OCI-LY7 (cell line): ENCODE measurements at regions not wholly inside any gene's neighbourhood (a gene's known extent, or its start where the extent isn't known, plus 50 kb on each side); places are given as distances from the start of the nearest gene placed in this dataset.

Source experiments
- BruUV-seq: library from RNA; stranded (reverse); fragments of 400-500 nt; replicated peaks from 2 replicates; lab custom pipeline; 2021; lab: Mats Ljungman, UMichigan
- CTCF ChIA-PET: fragments of 300-600 bp; sonication (Branson Sonifier 250); formaldehyde crosslinking; loops from one replicate; lab custom pipeline; 2022; ENCODE audit warnings: antibody characterized with exemption; ENCODE audit not compliant: unreplicated experiment; lab: Charles Lee
- POLR2A ChIA-PET: fragments of 300-600 bp; sonication (Branson Sonifier 250); formaldehyde crosslinking; loops from one replicate; lab custom pipeline; 2022; ENCODE audit warnings: antibody characterized with exemption; lab: Charles Lee
- DNase-seq: peaks from one replicate; pipeline ENCODE4 v3.0.0-alpha.2; 2015; ENCODE audit warnings: low spot score
- H2AFZ ChIP-seq: fragments of 200-600 bp; sonication (generic), shearing (Covaris generic); 2 replicates; pipeline ENCODE4 v1.6.1; 2014; ENCODE audit warnings: mild to moderate bottlenecking, antibody characterized with exemption, low read length, moderate library complexity
- H3K27ac ChIP-seq: fragments of 200-600 bp; sonication (generic); 2 replicates; pipeline ENCODE4 v1.5.1; 2014; ENCODE audit warnings: mixed run types, low read depth, mild to moderate bottlenecking, moderate library complexity, low read length, inconsistent platforms; ENCODE audit not compliant: poor library complexity, severe bottlenecking
- H3K36me3 ChIP-seq: fragments of 200-600 bp; sonication (generic); 2 replicates; pipeline ENCODE4 v1.6.1; 2014; ENCODE audit warnings: mild to moderate bottlenecking, antibody characterized with exemption, low read length, moderate library complexity, mixed read lengths; ENCODE audit not compliant: insufficient read depth
- H3K4me1 ChIP-seq: fragments of 200-600 bp; sonication (generic); 2 replicates; pipeline ENCODE4 v1.5.1; 2014; ENCODE audit warnings: mild to moderate bottlenecking, low read length; ENCODE audit not compliant: insufficient read depth, poor library complexity, severe bottlenecking
- H3K4me2 ChIP-seq: fragments of 200-600 bp; sonication (generic); 2 replicates; pipeline ENCODE4 v1.6.1; 2014; ENCODE audit warnings: mild to moderate bottlenecking, low read length
- H3K4me3 ChIP-seq: fragments of 200-600 bp; sonication (generic); 2 replicates; pipeline ENCODE4 v1.5.1; 2014; ENCODE audit warnings: mild to moderate bottlenecking, low read depth, low read length; ENCODE audit not compliant: poor library complexity, severe bottlenecking
- H3K79me2 ChIP-seq: fragments of 200-600 bp; sonication (generic); 2 replicates; pipeline ENCODE4 v1.6.1; 2016; ENCODE audit warnings: low read depth, mild to moderate bottlenecking, low read length, moderate library complexity, mixed read lengths; ENCODE audit not compliant: insufficient read depth
- H3K9me2 ChIP-seq: fragments of 200-600 bp; sonication (generic); 2 replicates; pipeline ENCODE4 v1.6.1; 2016; ENCODE audit warnings: mild to moderate bottlenecking, low read length, mixed read lengths; ENCODE audit not compliant: insufficient read depth
- H3K9me3 ChIP-seq: fragments of 200-600 bp; sonication (generic); 2 replicates; pipeline ENCODE4 v1.6.1; 2014; ENCODE audit warnings: mild to moderate bottlenecking, mixed run types, low read length, mixed read lengths
- H4K20me1 ChIP-seq: fragments of 200-600 bp; sonication (generic); 2 replicates; pipeline ENCODE4 v1.6.1; 2014; ENCODE audit warnings: mild to moderate bottlenecking, antibody characterized with exemption, low read length, moderate library complexity, mixed read lengths; ENCODE audit not compliant: insufficient read depth
- CTCF ChIP-seq: fragments of 200-600 bp; sonication (generic); conservative IDR thresholded peaks from 2 replicates; pipeline ENCODE4 v1.5.1; 2014; ENCODE audit warnings: mild to moderate bottlenecking, antibody characterized with exemption, low read length, moderate library complexity, mixed read lengths
- EZH2phosphoT487 ChIP-seq: fragments of 200-600 bp; sonication (generic); IDR thresholded peaks from 2 replicates; pipeline ENCODE4 v1.6.1; 2018; ENCODE audit warnings: low read depth, borderline replicate concordance, mild to moderate bottlenecking, mixed run types, antibody characterized with exemption, low read length, moderate library complexity, mixed read lengths
- intact Hi-C: fragments of 100-400 bp; cut with micrococcal nuclease; formaldehyde crosslinking; loops from one replicate; pipeline ENCODE4 v1.10.0; 2022; ENCODE audit not compliant: unreplicated experiment

GRCh38 chr11:30725645-30726195 is 139.6 kb upstream of the MPPED2 start:
- no TSS peak for BruUV-seq
- intact Hi-C loops, result no loop called here

GRCh38 chr11:30724274-30724673 is 138.1 kb upstream of the MPPED2 start:
- Histone ChIP-seq H3K36me3 (no peaks in the 10 kb centered on the region), H2AFZ (no peak overlapping the region), H3K4me3 (no peak overlapping the region), H3K27ac (no peak overlapping the region), H3K4me1 (no peaks in the 10 kb centered on the region), H3K9me2 (no peaks in the 10 kb centered on the region), H3K4me2 (no peak overlapping the region), H4K20me1 (no peaks in the 10 kb centered on the region), H3K79me2 (no peaks in the 10 kb centered on the region), H3K9me3 (no peaks in the 10 kb centered on the region)
- ChIA-PET POLR2A (no interaction called here), CTCF (no interaction called here)
- no TSS peak for BruUV-seq
- TF ChIP-seq CTCF (no peak), EZH2phosphoT487 (no peak)
- intact Hi-C loops, result no loop called here
- no peak for DNase-seq

More at GRCh38 chr11:30725645-30726195, 139.6 kb upstream of the MPPED2 start:
- no peaks in the 10 kb centered on the region for H3K9me2 ChIP-seq
- no peak overlapping the region for H3K27ac ChIP-seq
- ChIA-PET POLR2A (no interaction called here), CTCF (no interaction called here)
- no peaks in the 10 kb centered on the region for H4K20me1 ChIP-seq
- no peak overlapping the region for H3K4me2 ChIP-seq
- H3K4me1 ChIP-seq, result no peaks in the 10 kb centered on the region
- TF ChIP-seq EZH2phosphoT487, result no peak
- TF ChIP-seq CTCF, result no peak
- no peak overlapping the region for H2AFZ ChIP-seq
- no peaks in the 10 kb centered on the region for H3K9me3 ChIP-seq
- no peak for DNase-seq
- no peaks in the 10 kb centered on the region for H3K79me2 ChIP-seq
- no peaks in the 10 kb centered on the region for H3K36me3 ChIP-seq
- H3K4me3 ChIP-seq, result no peak overlapping the region

- no TSS peak for BruUV-seq
- H4K20me1 ChIP-seq, result no peaks in the 10 kb centered on the region
- no peaks in the 10 kb centered on the region for H3K79me2 ChIP-seq
- H3K36me3 ChIP-seq, result no peaks in the 10 kb centered on the region
- no peak overlapping the region for H3K27ac ChIP-seq
- ChIA-PET CTCF (no interaction called here), POLR2A (interaction anchor here (0.7 kb wide), 1 partner anchor 295 kb away, joined by 3 read pairs; no protein-coding TSS in a partner anchor)
- TF ChIP-seq EZH2phosphoT487 (no peak), CTCF (no peak)
- H3K4me3 ChIP-seq, result no peak overlapping the region
- H3K9me2 ChIP-seq, result no peaks in the 10 kb centered on the region
- no peaks in the 10 kb centered on the region for H3K4me1 ChIP-seq
- no peak overlapping the region for H3K4me2 ChIP-seq
- intact Hi-C loops, result no loop called here
- H2AFZ ChIP-seq, result no peak overlapping the region
- H3K9me3 ChIP-seq, result no peaks in the 10 kb centered on the region
- DNase-seq, result no peak
Measured at GRCh38 chr11:30719371-30719770, 133.2 kb upstream of the MPPED2 start.
